OCI-LY1 (cell line): ENCODE measurements at regions not wholly inside any gene's neighbourhood (a gene's known extent, or its start where the extent isn't known, plus 50 kb on each side); places are given as distances from the start of the nearest gene placed in this dataset.

ENCODE experiments used
- CTCF ChIP-seq: fragments of 200-600 bp; sonication (generic), shearing (Covaris generic); IDR thresholded peaks from 2 replicates; pipeline ENCODE4 v1.5.1; 2017; ENCODE audit warnings: mild to moderate bottlenecking, antibody characterized with exemption, low read length, moderate library complexity, mixed read lengths
- EZH2 ChIP-seq: fragments of 200-600 bp; sonication (generic), shearing (Covaris generic); IDR thresholded peaks from 2 replicates; pipeline ENCODE4 v1.8.0; 2017; ENCODE audit warnings: borderline replicate concordance, mixed run types, mild to moderate bottlenecking, antibody characterized with exemption, low read length, moderate library complexity, mixed read lengths

- TF ChIP-seq CTCF (no peak), EZH2 (no peak)
Observed at GRCh38 chr15:70503073-70503745, 260.1 kb downstream of the UACA start.
